GM21723 (cell line): ENCODE measurements at regions not wholly inside any gene's neighbourhood (a gene's known extent, or its start where the extent isn't known, plus 50 kb on each side); places are given as distances from the start of the nearest gene placed in this dataset.

Experiments used
- ATAC-seq: cut with Tn5 transposase; IDR thresholded peaks from one replicate; pipeline ENCODE4 v1.9.1; 2021; ENCODE audit warnings: mild to moderate bottlenecking, moderate library complexity; ENCODE audit not compliant: unreplicated experiment

DNA sequence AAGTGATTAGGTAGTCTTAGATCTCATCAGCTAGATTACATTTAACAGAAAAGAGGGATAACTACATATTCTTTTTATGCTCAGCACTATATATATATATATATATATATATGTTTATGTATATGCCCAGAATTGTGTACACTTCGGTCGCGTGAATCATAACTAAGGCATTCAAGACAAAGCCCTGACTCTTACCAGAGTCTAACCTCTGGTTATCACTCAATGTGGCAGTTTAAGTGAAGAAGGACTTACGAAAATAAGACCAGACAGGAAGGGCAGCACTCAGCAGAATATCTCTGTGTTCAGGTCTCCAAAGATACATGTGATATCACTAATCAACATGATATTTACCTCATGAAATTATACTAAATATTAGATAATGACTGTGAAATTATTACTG is 1326.7 kb downstream of the MRPL39 start:
- no peak for ATAC-seq

DNA sequence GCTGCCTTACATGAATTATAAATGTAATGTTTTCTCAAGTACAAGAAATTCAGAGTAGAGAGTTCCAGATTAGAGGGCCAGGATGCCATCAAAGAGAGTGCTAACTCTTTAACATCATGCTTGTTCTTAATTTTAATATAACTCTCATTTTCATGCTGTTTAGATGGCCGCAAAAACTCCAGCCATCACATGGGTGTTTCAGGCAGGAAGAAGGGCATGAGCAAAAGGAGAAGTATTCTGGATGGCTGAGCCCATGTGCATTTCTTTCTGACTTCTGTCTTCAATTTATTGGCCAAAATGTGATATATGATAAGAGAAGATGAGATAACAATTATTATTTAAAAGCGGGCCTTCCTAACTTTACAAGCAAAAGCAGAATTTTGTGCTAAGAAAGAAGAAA is 1328.6 kb downstream of the MRPL39 start:
- no peak for ATAC-seq

DNA sequence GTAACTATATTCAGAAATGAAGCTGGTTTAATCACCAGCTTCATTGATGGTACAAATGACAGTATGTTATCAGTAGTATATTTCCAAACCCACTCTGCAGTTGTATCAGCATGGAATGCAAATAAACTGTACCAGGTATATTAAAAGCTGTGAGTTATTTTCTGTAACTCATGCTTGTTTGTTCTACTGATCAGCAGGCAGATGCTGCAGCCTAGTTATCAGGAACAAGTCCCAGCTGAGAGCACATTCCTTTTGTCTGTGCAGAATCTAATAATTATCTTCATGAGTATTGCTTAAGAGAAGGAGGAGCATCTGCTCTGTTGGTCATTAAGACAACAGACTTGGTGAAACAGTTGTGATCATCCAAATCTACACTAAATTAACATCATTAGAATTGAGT is 1331.1 kb downstream of the MRPL39 start:
- no peak for ATAC-seq

DNA sequence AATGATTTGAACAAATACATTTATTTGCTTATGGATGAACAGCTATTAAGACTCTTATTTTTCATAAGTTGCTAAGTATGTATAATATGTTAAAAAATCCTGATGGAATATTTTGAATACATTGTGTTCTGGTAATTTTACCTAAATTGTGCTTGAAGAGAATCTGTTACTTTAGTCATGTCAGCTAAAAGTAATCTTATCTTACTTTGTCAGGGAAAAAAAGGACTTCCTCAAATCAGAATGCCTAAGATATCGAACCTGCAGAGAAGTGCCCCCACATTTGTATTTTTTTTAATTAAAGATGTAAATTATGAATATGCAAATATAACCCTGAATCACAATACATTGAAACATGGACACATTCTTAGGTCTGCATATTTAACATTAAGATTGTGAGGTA is 1331.7 kb downstream of the MRPL39 start:
- no peak for ATAC-seq

DNA sequence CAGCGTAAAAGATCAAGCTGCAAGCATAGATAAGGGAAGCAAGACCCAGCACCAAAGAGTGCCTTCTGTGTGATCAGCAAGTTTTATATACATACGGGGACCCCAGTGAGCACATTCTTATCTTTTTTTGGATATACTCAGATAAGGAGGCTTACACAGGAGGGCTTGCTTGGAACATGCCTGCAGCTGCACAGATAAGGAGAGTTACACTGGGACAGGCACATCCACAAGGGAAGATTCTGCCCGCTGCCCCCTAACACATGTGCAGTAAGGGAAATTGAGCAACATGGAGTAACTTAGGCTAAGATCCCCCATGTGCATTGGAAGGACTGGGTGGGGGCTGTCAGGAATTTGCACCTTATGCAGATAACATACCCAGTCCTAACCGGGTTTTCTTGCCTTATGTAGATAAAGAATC is 1334.8 kb downstream of the MRPL39 start:
- no peak for ATAC-seq

DNA sequence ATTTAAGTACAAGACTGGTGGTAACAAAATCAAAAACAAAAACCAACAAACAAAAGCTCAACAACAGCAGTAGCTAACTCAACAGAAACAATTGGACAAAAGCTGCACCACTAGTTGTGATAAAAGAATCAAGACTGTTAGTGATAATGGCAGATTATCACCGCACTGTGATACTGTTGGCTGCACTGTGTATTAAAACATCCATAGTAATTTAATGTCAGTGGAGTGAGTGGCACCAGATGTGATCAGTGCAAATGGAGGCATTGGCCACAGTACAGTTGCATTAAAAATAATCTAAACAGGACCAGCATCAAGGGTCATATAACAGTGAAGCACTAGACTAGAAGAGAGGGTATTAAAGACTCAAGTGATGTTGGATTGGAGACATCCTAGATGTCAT is 1341.3 kb downstream of the MRPL39 start:
- ATAC-seq, result no peak

DNA sequence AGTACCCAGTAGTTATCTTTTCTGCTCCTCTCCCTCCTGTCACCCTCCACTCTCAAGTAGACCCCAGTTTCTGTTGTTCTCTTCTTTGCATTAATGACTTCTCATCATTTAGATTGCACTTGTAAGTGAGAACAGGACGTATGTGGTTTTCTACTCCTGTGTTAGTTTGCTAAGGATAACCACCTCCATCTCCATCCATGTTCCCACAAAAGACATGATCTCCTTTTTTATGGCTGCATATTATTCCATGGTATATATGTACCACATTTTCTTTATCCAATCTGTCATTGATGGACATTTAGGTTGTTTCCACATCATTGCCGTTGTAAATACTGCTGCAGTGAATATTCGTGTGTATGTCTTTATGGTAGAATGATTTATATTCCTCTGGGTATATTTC is 1346.5 kb downstream of the MRPL39 start:
- no peak for ATAC-seq

DNA sequence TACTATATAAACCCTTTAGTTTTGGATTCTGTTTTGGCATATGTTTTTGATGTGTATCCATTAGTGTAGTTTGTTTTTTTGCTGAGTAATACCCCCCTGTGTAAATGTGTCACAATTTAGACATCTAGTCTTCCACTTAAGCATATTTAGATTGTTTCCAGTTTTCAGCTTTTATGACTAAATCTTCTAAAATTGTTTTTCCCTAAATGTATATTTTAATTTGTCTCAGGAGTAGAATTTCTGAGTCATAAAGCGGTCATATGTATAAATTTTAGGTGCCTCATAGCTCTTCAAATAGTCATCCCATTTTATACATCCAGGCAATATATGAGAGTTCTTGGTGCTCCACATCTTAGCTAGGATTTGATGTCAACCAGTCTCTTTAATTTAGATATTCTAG is 1348.0 kb downstream of the MRPL39 start:
- no peak for ATAC-seq

DNA sequence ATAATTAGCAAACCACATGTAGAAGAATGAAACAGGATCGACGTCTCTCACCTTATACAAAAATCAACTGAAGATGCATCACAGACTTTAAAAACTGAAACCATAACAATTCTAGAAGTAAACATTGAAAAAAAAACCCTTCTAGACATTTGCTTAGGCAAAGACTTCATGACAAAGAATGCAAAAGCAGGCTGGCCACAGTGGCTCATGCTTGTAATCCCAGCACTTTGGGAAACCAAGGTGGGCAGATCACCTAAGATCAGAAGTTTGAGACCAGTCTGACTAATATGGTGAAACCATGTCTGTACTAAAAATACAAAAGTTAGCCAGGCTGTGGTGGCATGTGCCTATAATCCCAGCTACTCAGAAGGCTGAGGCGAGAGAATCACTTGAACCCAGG is 1351.7 kb downstream of the MRPL39 start:
- ATAC-seq, result no peak

DNA sequence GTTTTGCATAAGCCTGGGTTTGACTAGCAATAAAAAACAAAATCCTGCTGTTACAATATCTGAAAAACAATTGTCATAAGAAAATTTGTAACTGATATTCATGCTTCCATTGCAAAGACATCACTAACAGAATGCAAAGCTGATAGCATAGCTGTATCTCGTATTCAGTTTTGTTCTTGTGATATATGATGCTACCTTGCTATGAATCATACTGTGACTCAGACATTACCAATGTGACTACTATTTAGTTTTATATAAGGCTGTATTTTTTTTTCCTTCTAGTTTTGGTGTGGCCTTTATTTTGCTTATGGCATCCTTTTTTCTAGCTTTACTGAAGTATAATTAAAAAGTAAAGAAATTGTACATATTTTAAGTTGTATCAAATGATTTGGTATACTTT is 1381.8 kb downstream of the MRPL39 start:
- no peak for ATAC-seq

DNA sequence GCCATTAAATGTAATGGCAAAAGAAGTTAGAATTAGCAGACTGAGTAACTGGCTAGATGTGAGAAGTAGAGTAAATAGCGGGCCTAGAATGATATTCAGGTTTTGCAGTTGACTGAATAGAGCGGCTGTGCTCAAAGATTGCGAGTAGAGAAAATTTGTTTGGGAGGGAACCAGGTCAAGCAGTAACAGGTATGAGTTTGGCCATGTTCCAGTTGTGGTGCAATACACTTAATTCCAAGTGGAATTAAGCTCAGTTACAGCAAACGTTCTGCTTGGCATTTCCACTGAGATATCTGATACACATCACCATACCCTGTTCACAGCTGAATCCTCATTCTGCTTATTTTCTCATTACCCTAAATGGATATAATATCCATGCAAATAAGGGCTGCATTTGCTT is 1382.9 kb downstream of the MRPL39 start:
- no peak for ATAC-seq

DNA sequence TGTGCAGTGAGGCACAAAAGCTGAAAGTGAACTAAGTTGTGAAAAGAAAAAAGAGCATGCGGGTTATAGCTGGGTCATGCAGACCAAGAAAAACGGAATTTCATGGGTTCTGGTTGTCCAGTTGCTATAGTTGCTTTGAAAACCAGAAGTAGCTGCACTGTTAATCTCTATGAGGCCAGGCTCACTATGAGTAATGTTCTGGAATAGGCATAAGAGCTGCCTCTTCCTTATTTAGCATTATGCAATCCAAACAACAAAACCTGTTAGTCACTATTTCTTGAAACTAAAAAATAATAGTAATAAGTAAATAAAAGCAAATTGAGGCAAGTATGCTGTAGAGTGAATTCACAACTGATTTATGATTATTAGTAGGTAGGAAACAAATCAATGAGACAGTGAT is 1383.7 kb downstream of the MRPL39 start:
- ATAC-seq, result no peak

DNA sequence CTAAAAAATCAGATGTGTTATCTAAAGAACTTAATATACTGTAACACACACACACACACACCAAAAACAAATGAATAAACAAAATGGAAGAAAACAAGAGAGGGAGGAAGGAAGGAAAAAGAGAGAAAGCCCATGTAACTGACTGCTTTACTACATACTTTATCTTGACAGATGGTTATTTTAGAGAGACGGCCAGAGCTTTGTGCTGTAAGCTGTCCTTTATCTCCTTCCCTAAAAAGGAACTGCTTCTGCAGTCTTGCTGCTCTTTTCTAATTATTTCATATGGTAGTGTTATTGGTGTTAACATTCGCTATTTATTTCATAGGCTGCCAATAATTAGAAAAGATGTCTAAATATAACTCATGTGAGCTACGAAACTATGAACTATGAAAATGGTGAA is 1384.6 kb downstream of the MRPL39 start:
- no peak for ATAC-seq

DNA sequence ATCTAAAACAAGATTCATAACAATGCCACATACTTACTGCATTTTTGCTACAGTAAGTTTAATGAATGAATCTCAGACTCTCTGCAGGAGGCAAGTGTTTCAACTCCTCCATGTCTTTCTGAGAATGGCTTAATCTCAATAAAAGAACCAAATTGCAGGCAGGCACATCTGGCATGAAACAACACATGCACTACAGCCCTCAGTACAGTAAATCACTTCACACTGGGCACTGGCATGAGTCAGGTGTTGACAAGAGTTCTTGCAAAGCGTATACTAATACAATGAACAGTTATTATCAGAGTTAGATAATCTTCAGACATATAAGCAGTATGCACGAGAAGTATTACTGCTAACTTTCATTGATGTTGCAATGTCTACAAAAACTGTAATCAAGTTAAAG is 1386.8 kb downstream of the MRPL39 start:
- ATAC-seq, result no peak

DNA sequence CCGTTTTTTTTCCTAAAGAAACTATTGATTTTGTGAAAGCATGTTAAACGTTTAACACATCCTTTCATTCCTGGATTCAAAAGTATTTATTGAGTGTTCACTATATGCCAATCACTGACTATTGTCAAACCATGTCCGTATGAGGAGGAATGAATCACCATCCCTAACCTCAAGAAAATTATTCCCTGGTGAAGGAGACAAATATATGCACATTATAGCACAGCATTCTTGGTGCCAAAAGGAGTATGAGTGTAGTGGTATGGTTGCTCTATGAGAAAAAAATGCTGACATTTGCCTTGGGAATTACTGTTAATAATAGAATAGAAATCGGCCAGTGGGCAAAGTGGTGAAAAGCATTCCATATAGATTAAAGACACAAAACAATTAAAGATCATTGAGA is 1390.1 kb downstream of the MRPL39 start:
- ATAC-seq, result no peak

DNA sequence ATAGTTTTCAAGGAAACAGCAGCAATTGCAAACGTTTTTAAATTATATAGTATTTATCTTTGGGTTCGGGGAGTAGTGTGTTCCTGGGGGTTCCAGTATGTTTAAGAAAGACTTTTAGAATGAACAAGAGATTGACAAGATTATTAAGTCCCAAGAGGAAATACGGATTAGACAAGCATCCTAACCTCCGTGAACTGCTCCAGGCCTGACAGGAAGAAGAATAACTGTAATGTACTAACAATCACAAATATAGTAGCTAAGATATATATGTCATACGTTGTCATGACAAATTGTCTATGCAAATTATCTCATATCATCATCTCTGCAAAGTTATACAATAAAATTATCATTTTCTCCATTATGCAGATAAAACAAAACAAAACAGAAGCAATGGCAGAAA is 1397.2 kb downstream of the MRPL39 start:
- no peak for ATAC-seq

DNA sequence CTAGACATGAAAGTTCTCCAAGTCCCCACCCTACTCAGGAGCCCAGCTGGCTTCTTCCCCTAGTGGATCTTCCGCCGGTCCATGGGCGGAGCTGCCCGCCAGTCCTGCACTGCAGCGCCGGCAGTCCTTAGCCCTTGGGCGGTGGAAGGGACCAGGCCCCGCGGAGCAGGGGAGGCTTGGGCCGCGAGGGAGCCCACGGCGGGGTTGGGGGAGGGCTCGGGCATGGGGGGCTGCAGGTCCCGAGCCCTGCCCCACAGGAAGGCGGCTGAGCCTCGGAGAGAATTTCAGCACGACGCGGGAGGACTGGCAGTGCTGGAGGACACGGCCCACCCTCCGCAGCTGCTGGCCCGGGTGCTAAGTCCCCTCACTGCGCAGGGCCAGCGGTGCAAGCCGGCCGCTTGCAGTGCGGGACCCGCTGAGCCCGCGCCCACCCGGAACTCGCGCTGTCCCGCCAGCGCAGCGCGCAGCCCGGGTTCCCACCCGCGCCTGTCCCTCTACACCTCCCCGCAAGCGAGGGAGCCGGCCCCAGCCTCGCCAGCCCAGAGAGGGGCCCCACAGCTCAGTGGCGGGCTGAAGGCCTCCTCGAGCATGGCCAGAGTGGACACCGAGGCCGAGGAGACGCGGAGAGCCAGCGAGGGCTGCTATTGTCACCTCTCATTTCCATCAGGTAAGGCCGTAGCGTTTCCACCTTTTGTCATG is 1398.6 kb downstream of the MRPL39 start:
- no peak for ATAC-seq

DNA sequence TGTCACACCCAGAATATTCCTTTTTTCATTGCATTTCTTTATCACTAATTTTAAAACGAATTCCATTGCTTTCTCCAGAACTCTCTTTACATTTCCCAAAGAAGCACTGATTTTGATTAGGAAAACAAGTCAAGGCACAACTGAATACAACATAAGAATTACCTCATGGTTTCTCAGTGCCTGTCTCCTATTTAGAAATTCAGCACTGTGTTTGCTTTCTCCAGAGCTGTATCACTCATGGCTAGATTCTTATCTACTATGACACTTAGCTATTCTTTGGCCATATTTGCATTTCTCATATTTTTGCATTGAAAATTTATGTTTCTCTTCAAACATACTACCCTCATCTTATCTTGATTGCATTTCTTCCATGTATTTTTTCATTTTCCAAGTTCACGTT is 1402.0 kb downstream of the MRPL39 start:
- ATAC-seq, result no peak

DNA sequence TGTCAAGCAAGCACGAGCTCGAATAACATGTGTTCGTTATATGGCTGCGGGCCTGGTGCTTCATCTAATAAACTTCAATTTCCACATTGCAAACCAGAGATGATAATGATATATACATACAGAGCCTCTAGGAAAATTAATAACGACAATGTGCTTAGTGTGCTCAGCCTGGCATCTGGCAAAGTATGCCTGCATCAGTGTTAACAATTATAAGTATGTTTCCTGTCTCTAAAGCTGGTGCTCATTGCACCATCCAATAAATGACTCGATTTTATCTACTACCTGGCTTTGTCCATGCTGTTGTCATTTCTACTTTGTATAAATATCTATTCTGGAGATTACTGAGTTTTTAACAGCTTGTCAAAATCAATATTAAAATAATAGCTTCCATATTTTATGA is 1402.6 kb downstream of the MRPL39 start:
- no peak for ATAC-seq

DNA sequence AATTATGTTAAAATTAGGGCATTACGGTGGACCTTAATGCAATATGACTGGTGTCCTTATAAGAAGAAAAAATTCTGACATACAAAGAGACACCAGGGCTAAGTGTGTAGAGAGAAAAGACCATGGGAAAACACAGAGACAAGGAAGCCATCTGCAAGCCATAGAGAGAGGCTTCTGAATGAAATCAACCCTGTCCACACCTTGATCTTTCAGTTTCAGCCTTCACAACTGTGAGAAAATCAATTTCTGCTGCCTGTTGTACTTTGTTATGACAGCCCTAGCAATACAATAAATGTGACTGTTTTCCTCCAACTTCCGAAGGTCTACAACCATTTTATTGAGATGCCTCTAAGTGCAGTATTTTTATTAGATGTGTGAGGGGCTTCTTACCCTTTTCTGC is 1407.2 kb downstream of the MRPL39 start:
- no peak for ATAC-seq

DNA sequence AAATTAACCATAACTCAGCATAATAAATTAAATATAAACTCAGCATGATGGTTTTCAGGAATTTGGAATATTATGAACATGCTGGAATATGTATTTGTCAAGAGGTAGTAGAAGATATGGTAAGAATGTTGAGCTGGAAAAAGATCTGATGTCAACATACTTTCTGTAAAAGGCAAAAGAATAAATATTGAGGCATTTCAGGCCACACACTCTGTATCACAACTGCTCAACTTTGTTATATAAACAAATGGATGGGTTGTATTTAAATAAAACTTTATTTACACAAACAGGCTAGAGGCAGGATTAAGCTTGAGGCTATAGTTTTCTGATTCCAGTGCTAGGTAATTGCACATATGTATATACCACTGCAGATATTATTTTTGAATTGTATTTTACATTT is 1409.4 kb downstream of the MRPL39 start:
- no peak for ATAC-seq

DNA sequence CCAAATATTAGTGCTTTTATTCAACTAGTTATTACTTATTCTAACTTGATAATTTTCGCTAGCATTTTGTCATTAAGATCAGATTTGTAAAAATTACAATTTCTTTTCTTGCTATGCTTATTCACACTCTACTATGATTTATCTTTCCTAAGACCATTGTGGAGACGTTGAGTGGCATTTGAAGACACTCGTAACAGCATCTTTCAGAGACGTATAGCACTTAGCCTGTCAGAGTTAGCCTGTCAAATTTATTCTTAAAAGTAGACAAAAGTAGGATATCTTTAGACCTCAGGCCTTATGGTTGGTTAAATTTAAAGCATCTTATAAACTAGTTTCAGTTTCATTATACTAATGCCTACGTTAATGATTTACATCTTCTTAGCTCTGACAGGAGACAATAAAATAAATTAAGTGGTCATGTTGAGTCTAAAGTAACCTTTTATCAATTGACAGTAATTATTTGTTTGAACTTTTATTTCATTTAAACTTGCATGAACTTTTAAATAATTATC is 1410.1 kb downstream of the MRPL39 start:
- ATAC-seq, result no peak

DNA sequence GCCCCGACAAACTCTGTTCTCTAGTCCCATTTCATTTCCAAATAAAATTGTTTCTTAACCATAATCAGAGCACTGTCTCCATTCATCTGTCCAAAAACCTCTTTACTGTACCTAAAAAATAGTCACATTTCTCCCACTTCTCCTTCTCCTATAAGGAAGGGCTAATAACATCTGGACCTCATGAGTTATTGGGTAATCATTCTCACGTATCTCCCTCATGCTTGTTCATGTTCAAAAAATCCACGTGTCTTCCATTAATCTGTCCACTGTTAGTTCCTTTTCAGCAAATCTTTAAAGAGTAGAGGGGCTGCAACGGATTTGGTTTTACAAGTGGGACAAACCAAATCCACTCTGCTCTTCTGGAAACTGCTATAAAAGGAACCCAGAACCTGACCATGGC is 1418.8 kb downstream of the MRPL39 start:
- ATAC-seq, result no peak
